ENCODE measurements at regions not wholly inside any gene's neighbourhood (a gene's known extent, or its start where the extent isn't known, plus 50 kb on each side); places are given as distances from the start of the nearest gene placed in this dataset.

DNA sequence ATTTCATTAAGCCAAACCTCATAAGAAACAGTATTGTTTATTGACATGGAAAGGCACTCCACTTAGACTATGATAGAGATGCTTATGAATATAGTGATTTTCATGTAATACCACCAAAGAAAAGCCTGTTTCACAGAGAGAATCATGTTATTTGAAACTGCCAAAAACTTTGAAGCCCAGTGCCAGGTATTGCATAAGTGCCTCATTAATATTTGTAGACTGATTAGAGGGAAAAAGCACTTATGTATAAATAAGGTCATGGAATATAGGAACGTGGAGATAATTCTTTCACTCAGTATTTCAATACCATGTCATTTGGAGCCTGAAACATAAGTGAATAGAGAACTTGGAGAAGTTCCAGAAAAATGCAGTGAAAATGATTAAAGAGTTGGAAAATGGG, 162.6 kb upstream of the CRIM1 start:
- TF ChIP-seq POLR2A (IDR thresholded peaks at IDR 0.05; ENCODE audit: low read depth, low read length), result no peak
- TF ChIP-seq POLR2AphosphoS5 (IDR thresholded peaks at IDR 0.05; ENCODE audit: low read depth, low read length), result no peak
